Adrenal gland (tissue), 5 donors: ENCODE measurements at regions not wholly inside any gene's neighbourhood (a gene's known extent, or its start where the extent isn't known, plus 50 kb on each side); places are given as distances from the start of the nearest gene placed in this dataset.

Experiments used
- POLR2A ChIP-seq, 2 donors: fragments of 450-650 bp; IDR thresholded peaks; one replicate each; pipeline ENCODE4 v1.6.1; 2017; ENCODE audit warnings: antibody characterized with exemption in 2 of 2, mild to moderate bottlenecking in 2 of 2, moderate library complexity in 1 of 2
- TF ChIP-seq, protein P1 (sequence below), 6 experiments: fragments of 450-650 bp in 4 of 6; fragments of 200-600 bp in 2 of 6; sonication (generic) in 1 of 6; IDR thresholded peaks; 1 replicate in 5 of 6; 2 replicates in 1 of 6; pipeline versions ENCODE4 v1.5.1 to v1.8.0; 2016 to 2021; ENCODE audit warnings: antibody characterized with exemption in 6 of 6, mild to moderate bottlenecking in 2 of 6, moderate library complexity in 1 of 6
- donor health status: DM: no; HTN: no; CAD: no.

GRCh38 chr5:153893817-153894216 is 144.9 kb downstream of the FAM114A2 start:
- TF ChIP-seq, protein P1, sequence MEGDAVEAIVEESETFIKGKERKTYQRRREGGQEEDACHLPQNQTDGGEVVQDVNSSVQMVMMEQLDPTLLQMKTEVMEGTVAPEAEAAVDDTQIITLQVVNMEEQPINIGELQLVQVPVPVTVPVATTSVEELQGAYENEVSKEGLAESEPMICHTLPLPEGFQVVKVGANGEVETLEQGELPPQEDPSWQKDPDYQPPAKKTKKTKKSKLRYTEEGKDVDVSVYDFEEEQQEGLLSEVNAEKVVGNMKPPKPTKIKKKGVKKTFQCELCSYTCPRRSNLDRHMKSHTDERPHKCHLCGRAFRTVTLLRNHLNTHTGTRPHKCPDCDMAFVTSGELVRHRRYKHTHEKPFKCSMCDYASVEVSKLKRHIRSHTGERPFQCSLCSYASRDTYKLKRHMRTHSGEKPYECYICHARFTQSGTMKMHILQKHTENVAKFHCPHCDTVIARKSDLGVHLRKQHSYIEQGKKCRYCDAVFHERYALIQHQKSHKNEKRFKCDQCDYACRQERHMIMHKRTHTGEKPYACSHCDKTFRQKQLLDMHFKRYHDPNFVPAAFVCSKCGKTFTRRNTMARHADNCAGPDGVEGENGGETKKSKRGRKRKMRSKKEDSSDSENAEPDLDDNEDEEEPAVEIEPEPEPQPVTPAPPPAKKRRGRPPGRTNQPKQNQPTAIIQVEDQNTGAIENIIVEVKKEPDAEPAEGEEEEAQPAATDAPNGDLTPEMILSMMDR (IDR thresholded peaks at IDR 0.05), result no peak
- no peak for TF ChIP-seq POLR2A (IDR thresholded peaks at IDR 0.05)
